GM23248 (cell line): ENCODE measurements at regions not wholly inside any gene's neighbourhood (a gene's known extent, or its start where the extent isn't known, plus 50 kb on each side); places are given as distances from the start of the nearest gene placed in this dataset.

Source experiments
- EZH2 ChIP-seq: fragments of 200-600 bp; sonication (generic); IDR thresholded peaks from 2 replicates; pipeline ENCODE4 v1.6.1; 2018; ENCODE audit warnings: antibody characterized with exemption, mild to moderate bottlenecking; ENCODE audit not compliant: insufficient read depth, poor library complexity, severe bottlenecking
- EZH2phosphoT487 ChIP-seq: fragments of 200-600 bp; sonication (generic); IDR thresholded peaks from 2 replicates; pipeline ENCODE4 v1.6.1; 2018; ENCODE audit warnings: antibody characterized with exemption, moderate library complexity, mild to moderate bottlenecking, low read depth; ENCODE audit not compliant: insufficient read depth

DNA sequence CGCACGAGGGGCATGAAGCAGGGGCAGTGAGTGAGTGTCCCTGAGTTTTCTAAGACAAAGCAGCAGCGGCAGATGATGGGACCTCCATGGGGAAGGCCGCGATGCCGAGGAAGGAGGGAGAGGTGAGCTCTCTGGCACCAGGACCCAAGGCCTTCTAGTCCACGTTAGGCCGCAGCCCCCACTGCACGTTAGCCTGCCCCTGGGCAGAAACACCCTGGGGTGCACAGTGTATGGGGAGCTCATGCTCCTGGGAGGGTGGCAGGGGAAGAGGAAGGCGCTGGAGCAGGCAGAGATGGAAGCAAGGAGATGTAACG lies 97.3 kb upstream of the IKZF1 start:
- TF ChIP-seq EZH2 = no peak
- no peak for TF ChIP-seq EZH2phosphoT487
